Uterus (tissue), 2 donors: ENCODE measurements at regions not wholly inside any gene's neighbourhood (a gene's known extent, or its start where the extent isn't known, plus 50 kb on each side); places are given as distances from the start of the nearest gene placed in this dataset.

ENCODE experiments used
- POLR2A ChIP-seq, 2 donors: fragments of 450-650 bp; IDR thresholded peaks; one replicate each; pipeline ENCODE4 v1.6.1; 2016; ENCODE audit warnings: antibody characterized with exemption in 2 of 2, mild to moderate bottlenecking in 1 of 2, moderate library complexity in 1 of 2
- TF ChIP-seq, protein P1 (sequence below), 4 experiments: fragments of 200-600 bp in 2 of 4; fragments of 450-650 bp in 2 of 4; sonication (generic) in 2 of 4; IDR thresholded peaks; one replicate each; pipeline ENCODE4 v1.5.1; 2016 to 2019; ENCODE audit warnings: antibody characterized with exemption in 4 of 4, mild to moderate bottlenecking in 2 of 4, moderate library complexity in 1 of 4

DNA sequence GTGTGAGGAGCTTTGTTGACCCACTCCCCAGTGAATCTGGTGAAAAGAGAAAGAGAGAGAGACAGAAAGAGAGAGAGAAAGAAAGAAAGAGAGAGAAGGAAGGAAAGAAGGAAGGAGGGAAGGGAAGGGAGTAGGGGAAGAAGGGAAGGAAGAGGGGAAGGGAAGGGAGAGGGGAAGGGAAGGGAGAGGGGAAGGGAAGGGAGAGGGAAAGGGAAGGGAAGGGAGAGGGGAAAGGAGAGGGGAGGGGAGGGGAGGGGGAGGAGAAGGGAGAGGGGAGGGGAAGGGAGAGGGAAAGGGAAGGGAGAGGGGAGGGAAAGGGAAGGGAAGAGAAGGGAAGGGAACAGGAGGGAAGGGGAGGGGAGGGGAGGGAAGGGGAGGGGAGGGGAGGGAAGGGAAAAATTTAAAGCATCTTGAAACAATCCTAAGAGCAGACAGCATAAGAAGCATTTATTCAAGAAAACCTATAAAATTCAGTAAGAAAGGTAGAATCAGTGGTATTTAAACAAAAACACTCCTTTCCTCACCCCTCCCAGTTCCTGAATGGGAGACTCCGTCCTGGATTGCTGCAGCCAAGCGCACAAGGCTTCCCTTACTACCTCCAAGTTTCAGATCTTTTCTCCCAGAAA lies 846.2 kb upstream of the POM121L12 start:
- TF ChIP-seq, protein P1, sequence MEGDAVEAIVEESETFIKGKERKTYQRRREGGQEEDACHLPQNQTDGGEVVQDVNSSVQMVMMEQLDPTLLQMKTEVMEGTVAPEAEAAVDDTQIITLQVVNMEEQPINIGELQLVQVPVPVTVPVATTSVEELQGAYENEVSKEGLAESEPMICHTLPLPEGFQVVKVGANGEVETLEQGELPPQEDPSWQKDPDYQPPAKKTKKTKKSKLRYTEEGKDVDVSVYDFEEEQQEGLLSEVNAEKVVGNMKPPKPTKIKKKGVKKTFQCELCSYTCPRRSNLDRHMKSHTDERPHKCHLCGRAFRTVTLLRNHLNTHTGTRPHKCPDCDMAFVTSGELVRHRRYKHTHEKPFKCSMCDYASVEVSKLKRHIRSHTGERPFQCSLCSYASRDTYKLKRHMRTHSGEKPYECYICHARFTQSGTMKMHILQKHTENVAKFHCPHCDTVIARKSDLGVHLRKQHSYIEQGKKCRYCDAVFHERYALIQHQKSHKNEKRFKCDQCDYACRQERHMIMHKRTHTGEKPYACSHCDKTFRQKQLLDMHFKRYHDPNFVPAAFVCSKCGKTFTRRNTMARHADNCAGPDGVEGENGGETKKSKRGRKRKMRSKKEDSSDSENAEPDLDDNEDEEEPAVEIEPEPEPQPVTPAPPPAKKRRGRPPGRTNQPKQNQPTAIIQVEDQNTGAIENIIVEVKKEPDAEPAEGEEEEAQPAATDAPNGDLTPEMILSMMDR (IDR thresholded peaks at IDR 0.05), result no peak
- TF ChIP-seq POLR2A (IDR thresholded peaks at IDR 0.05), result no peak
